SU-DHL-6 (cell line): ENCODE measurements at regions not wholly inside any gene's neighbourhood (a gene's known extent, or its start where the extent isn't known, plus 50 kb on each side); places are given as distances from the start of the nearest gene placed in this dataset.

Experiments
- H2AFZ ChIP-seq: fragments of 200-600 bp; sonication (generic); 2 replicates; pipeline ENCODE4 v1.6.1; 2014; ENCODE audit warnings: low read depth, mild to moderate bottlenecking, moderate library complexity, mixed read lengths, antibody characterized with exemption, low read length; ENCODE audit not compliant: severe bottlenecking
- H3F3A ChIP-seq: fragments of 200-600 bp; shearing (Covaris generic); 2 replicates; pipeline ENCODE4 v1.6.0; 2016; ENCODE audit warnings: antibody characterized with exemption, mild to moderate bottlenecking; ENCODE audit not compliant: insufficient read depth
- H3K27ac ChIP-seq: fragments of 200-600 bp; sonication (generic); 2 replicates; pipeline ENCODE4 v1.5.1; 2016; ENCODE audit warnings: low read depth, mild to moderate bottlenecking, low read length, moderate library complexity, mixed read lengths
- H3K27me3 ChIP-seq: fragments of 200-600 bp; sonication (generic), shearing (Covaris generic); 2 replicates; pipeline ENCODE4 v1.6.0; 2014; ENCODE audit warnings: mild to moderate bottlenecking, low read length
- H3K36me3 ChIP-seq: fragments of 200-600 bp; sonication (generic); 2 replicates; pipeline ENCODE4 v1.6.1; 2014; ENCODE audit warnings: mild to moderate bottlenecking, low read length, mixed read lengths
- H3K4me2 ChIP-seq: fragments of 300-600, 200-600 bp; shearing (Covaris generic), sonication (generic); 2 replicates; pipeline ENCODE4 v1.6.0; 2014; ENCODE audit warnings: low read length, low read depth, mild to moderate bottlenecking; ENCODE audit not compliant: poor library complexity, severe bottlenecking
- H3K4me3 ChIP-seq: fragments of 200-600 bp; sonication (generic); 2 replicates; pipeline ENCODE4 v1.5.1; 2014; ENCODE audit warnings: antibody characterized with exemption, low read length, mild to moderate bottlenecking, mixed read lengths; ENCODE audit not compliant: insufficient read depth, poor library complexity, severe bottlenecking
- H3K79me2 ChIP-seq: fragments of 200-600 bp; sonication (generic); 2 replicates; pipeline ENCODE4 v1.6.1; 2014; ENCODE audit warnings: mild to moderate bottlenecking, low read length, moderate library complexity; ENCODE audit not compliant: insufficient read depth
- H3K9ac ChIP-seq: fragments of 200-600 bp; sonication (generic); 2 replicates; pipeline ENCODE4 v1.7.0; 2014; ENCODE audit warnings: mild to moderate bottlenecking, low read length
- H3K9me2 ChIP-seq: fragments of 200-600 bp; sonication (generic); replicated peaks from 2 replicates; pipeline ENCODE4 v1.6.1; 2014; ENCODE audit warnings: low read length; ENCODE audit not compliant: insufficient read depth
- H3K9me3 ChIP-seq: fragments of 200-600 bp; sonication (generic); 2 replicates; pipeline ENCODE4 v1.6.1; 2014; ENCODE audit warnings: low read length, mixed read lengths; ENCODE audit not compliant: insufficient read depth
- H4K20me1 ChIP-seq: fragments of 200-600 bp; sonication (generic); 2 replicates; pipeline ENCODE4 v1.6.1; 2014; ENCODE audit warnings: low read depth, mild to moderate bottlenecking, antibody characterized with exemption, low read length, moderate library complexity, mixed read lengths
- EZH2phosphoT487 ChIP-seq: fragments of 200-600 bp; sonication (generic), shearing (Covaris generic); conservative IDR thresholded peaks from 2 replicates; pipeline ENCODE4 v1.6.1; 2018; ENCODE audit warnings: mild to moderate bottlenecking, antibody characterized with exemption, low read length, moderate library complexity, mixed read lengths
- TF ChIP-seq, protein P1 (sequence below): fragments of 200-600 bp; sonication (generic); IDR thresholded peaks from one replicate; pipeline ENCODE4 v1.5.1; 2017; ENCODE audit warnings: antibody characterized with exemption, mild to moderate bottlenecking, low read length, moderate library complexity; ENCODE audit not compliant: insufficient read depth, poor library complexity, severe bottlenecking

DNA sequence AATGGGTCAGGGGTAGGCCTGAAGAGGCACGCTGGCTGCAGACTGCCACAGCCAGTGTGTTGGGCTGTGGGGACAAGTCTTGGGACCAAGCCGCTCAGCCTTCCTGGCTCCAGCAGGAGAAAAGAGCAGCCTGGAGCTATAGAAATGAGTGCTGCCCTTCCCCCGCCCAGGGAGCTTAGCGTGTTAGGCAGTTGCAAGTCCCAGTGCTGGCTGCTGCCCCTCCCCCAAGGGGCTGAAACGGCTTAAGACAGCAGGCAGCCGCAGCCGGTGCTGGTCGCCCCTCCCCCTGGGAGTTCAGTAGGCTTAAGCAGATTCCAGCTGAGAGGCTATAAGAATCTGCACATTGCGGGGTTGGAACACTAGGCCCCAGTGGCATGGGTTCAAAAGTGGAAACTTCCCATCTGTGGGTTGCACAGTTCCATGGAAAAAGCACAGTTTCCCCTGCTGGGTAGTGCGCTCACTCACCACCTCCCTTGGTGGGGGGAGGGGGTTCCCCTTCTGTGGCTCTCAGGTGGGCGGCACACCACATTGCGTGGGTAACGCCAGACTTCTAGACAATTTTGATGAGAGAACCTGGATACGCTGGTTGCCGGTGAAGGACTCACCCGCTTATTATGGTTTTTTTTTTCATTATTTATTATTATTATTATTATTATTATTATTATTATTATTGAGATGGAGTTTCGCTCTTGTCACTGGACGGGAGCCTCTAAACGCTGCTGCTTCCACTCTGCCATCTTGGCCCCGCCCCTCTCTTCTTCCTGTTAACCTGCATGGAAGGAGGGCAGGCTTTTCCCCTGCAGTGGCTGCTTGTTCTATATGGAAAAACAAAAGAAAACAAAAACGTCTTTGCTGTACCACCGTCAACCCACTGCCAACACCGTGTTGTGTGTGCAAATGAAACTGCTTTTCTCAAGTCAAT lies 151.1 kb downstream of the CXCL12 start:
- Histone ChIP-seq H3K4me3 (no peak overlapping the region), H3K9me3 (no peaks in the 10 kb centered on the region), H3K79me2 (no peaks in the 10 kb centered on the region), H3K4me2 (no peak overlapping the region), H2AFZ (no peak overlapping the region), H3K9ac (no peak overlapping the region), H3K27ac (no peak overlapping the region), H3K27me3 (no peaks in the 10 kb centered on the region), H4K20me1 (no peaks in the 10 kb centered on the region), H3F3A (no peaks in the 10 kb centered on the region), H3K9me2 (no peaks in the 10 kb centered on the region), H3K36me3 (no peaks in the 10 kb centered on the region)
- no peak for TF ChIP-seq EZH2phosphoT487
- TF ChIP-seq, protein P1, sequence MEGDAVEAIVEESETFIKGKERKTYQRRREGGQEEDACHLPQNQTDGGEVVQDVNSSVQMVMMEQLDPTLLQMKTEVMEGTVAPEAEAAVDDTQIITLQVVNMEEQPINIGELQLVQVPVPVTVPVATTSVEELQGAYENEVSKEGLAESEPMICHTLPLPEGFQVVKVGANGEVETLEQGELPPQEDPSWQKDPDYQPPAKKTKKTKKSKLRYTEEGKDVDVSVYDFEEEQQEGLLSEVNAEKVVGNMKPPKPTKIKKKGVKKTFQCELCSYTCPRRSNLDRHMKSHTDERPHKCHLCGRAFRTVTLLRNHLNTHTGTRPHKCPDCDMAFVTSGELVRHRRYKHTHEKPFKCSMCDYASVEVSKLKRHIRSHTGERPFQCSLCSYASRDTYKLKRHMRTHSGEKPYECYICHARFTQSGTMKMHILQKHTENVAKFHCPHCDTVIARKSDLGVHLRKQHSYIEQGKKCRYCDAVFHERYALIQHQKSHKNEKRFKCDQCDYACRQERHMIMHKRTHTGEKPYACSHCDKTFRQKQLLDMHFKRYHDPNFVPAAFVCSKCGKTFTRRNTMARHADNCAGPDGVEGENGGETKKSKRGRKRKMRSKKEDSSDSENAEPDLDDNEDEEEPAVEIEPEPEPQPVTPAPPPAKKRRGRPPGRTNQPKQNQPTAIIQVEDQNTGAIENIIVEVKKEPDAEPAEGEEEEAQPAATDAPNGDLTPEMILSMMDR = no peak

DNA sequence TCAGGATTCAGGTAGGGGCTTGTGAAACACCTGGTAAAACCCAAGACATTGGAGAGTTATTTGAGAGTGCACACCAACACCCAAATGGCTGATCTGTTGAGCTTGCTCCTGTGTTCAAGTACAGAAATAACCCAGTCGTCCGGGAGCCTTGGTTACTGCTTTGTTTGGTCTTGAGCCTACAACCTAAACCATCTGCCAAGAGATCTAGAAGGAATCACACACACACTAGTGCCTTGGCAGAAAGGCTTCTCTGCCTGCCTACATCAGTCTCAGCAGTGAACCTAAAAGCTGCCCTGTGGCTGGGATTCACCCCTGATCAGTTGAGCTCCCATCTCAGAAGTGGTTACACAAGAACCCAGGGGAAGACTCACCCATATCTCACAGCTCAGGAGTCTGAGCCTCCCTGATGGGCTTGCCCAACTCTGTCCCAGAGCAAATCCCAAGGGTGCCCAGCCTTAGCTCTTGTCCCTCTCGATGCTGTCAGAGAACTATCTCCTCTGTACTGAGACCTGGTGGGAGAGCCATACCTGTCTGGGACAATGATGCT lies 167.6 kb downstream of the CXCL12 start:
- Histone ChIP-seq H2AFZ (no peak overlapping the region), H3K4me3 (no peak overlapping the region), H3K27ac (no peak overlapping the region), H3K9me3 (no peaks in the 10 kb centered on the region), H3K9me2 (no peaks in the 10 kb centered on the region), H3K4me2 (no peak overlapping the region), H3K27me3 (no peaks in the 10 kb centered on the region), H3K79me2 (no peaks in the 10 kb centered on the region), H3F3A (no peaks in the 10 kb centered on the region), H4K20me1 (no peaks in the 10 kb centered on the region), H3K9ac (no peak overlapping the region), H3K36me3 (no peaks in the 10 kb centered on the region)
- TF ChIP-seq, protein P1 = no peak
- TF ChIP-seq EZH2phosphoT487 = no peak

DNA sequence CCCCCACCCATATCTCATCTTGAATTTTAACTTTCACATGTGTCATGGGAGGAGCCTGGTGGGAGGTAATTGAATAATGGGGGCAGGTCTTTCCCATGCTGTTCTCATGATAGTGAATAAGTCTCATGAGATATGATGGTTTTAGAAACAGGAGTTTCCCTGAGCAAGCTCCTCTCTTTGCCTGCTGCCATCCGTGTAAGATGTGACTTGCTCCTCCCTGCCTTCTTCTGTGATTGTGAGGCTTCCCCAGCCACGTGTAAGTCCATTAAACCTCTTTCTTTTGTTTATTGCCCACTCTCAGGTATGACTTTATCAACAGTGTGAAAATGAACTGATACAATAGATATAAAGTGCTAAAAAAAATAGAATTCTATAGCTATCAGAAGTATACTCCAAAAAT lies 168.8 kb downstream of the CXCL12 start:
- H3K4me3 ChIP-seq = no peak overlapping the region
- no peaks in the 10 kb centered on the region for H4K20me1 ChIP-seq
- no peak overlapping the region for H3K4me2 ChIP-seq
- no peaks in the 10 kb centered on the region for H3K9me3 ChIP-seq
- no peak overlapping the region for H3K9ac ChIP-seq
- no peaks in the 10 kb centered on the region for H3K36me3 ChIP-seq
- no peaks in the 10 kb centered on the region for H3K79me2 ChIP-seq
- no peak overlapping the region for H2AFZ ChIP-seq
- H3K27ac ChIP-seq = no peak overlapping the region
- no peaks in the 10 kb centered on the region for H3F3A ChIP-seq
- H3K27me3 ChIP-seq = no peaks in the 10 kb centered on the region
- H3K9me2 ChIP-seq = no peaks in the 10 kb centered on the region
- TF ChIP-seq, protein P1 = no peak
- TF ChIP-seq EZH2phosphoT487 = no peak
